Stimulated activated CD4-positive, alpha-beta T cell treated with anti-CD3 and anti-CD28 coated beads, Interleukin-1b, Interleukin-23, amount 100 ng/mL, for 48 hours (primary cell): ENCODE measurements at regions not wholly inside any gene's neighbourhood (a gene's known extent, or its start where the extent isn't known, plus 50 kb on each side); places are given as distances from the start of the nearest gene placed in this dataset.
"Not testable (repeated sequence)": the region's sequence is repeated elsewhere in the genome, so short reads cannot be mapped to it uniquely, and the experiment has no call there.

Experiments
- DNase-seq: peaks from one replicate; pipeline ENCODE4 v3.0.0-alpha.2; 2020

DNA sequence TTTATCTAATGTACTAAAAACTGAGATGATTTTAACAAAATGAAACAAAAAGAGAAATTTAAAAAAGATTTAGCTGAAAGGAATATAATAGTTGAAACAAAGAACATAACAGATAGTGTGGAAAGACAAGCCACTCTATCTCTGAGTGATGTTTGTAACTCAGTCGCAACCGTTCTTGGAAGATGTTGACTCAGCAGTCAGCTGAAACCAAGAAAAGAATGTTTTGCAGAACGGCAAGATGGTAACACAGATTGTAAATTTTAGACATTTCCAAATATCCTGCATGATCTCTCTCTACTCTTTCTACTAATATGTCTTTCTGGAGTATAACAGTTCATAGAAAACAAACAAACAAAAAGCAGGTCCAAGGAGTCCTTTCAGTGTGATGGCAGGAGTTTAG lies 746.1 kb upstream of the CDH6 start:
- no peak for DNase-seq

DNA sequence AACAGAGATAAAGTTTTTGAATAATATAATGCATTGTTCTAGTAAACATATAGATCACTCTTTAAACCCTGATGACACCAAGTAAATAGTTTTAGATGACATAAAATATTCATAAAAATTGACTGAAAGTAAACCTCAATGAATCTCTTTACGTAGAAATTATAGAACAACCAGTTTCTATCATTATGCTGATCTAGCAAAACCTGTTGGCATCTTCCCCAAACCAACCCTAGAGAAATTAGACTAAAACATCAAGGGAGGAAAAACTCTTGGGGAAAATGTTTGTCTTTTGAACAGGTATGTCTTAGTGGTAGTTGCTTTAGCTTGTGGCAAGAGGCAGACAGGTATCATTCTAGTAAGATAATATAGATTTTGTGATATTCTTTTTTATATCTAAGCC lies 747.0 kb upstream of the CDH6 start:
- DNase-seq: no peak

GRCh38 chr5:30438785-30439184 lies 754.7 kb upstream of the CDH6 start:
- no peak for DNase-seq

- no peak for DNase-seq
Observed at GRCh38 chr5:30436691-30437090, 756.8 kb upstream of the CDH6 start.

GRCh38 chr5:30428866-30429407 lies 764.5 kb upstream of the CDH6 start:
- not testable (repeated sequence) for DNase-seq

DNA sequence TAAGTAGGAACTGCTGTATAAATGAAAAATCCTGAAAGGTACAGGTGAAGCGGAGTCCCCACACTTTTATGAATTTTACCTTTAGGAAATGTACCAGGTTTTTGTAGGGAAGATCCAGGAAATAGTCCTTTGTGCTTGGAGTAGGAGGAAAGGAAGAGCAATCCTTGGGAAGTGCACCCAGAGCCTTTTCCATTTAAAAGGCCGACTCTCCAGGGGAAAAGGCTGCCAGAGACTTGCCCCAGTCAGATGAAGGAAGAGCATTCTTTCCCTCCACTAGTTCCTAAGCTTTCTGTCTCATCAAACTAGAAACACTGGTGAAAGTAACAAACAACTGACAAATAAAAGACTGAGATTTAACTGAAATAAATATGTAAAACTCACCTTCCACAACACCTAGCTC lies 779.4 kb upstream of the CDH6 start:
- no peak for DNase-seq

DNA sequence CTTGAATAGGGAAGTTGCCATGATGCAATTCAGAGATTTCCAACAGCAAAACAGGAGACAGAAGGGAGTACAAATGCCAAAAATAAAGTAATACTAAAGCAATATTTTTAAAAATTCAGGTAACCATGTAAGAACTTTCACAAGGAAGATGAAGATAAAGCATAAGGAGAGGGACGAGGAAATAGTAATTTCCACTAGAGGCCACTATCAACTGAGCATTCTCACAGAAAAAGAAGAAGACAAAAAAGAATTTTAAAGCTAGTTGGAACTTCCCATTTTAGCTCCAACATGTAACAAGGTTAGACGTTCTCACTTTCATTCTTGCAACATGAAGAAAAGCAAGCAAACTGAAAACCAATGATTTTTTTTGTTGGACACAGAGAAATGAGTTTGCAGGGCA lies 779.9 kb upstream of the CDH6 start:
- DNase-seq: no peak

DNA sequence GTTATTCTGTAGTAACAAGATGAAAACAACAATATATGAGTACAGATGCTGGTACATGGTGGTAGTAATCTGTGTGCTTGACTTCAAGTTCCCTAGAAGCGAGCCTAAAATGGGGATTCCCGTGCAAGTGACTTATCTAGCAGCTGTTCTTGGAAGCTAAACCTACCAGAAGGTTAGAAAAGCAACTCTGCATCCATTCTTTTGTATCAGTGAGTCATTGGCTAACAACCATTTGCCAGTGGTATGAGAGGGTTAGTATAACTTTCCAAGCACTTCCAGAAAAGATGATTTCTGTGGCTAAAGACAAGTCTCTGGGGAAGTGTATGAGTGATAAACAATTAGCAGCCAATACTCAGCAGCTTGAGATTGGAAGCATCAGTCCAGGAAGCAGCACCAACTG lies 787.7 kb upstream of the CDH6 start:
- DNase-seq: no peak

- no peak for DNase-seq
Observed at GRCh38 chr5:30401479-30402058, 791.9 kb upstream of the CDH6 start.

- DNase-seq: no peak
Observed at GRCh38 chr5:30398423-30398822, 795.1 kb upstream of the CDH6 start.

GRCh38 chr5:30392897-30393296 lies 800.6 kb upstream of the CDH6 start:
- DNase-seq: no peak

DNA sequence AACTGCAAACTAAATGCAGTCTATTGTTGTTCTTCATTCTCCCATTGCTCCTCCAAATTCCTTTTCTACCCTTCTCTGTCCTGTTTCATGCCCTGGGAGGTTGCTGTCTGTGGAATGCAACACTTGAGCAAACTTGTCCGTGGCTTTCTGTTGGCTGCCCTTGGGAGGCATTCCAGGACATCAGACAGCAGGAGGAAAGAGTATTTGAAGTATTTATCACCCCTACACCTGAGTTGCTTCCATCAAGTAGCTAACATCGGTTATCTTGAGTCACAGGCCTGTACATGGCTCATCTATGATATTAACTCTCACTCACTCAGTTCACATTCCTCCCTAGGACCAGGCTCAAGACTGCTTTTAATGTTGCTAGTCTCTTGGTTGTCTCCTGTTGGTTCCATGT lies 803.4 kb upstream of the CDH6 start:
- no peak for DNase-seq

DNA sequence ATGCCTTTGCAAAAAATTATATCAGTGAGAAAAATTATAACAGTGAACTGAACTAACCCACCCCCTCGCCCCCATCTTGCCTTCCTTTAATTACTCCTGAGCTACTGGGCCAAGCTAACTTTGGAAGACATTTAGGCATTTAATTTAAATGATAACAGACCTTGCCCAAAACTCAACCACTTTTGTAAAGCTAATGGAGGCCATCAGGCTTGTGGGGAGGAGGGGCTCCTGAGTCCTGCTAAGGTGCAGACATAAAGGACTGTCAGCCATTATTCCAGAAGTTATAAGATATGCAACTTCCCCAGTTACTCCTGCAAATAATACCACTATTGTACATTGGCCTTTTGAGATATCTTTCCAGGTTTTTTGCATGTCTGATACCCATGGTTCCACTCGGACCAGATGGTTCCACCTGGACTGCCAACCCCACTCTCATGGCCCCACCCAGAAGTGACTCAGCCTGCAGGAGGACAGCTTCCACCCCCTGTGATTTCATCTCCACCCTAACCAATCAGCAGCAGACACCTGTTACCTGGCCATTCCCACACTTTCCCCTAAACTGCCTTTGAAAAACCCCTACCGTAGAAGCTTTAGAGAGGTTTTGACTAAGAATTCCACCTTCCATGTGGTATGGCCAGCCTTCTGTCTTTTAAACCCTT lies 805.4 kb upstream of the CDH6 start:
- DNase-seq: no peak

DNA sequence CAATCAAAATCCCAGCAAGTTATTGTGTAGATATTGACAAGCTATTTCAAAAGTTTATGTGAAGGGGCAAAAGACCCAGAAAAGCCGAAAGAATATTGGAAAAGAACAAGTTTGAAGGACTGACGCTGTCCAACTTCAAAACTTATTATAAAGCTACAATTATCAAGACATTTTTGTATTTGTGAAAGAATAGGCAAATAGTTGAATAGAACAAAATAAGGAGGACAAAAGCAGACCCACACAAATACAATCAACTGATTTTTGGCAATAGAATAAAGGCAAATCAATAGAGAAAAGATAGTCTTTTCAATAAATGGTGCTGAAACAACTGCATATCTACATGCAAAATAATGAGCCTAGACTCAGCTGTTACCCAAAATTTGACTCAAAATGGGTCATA lies 807.7 kb upstream of the CDH6 start:
- no peak for DNase-seq

- DNase-seq: no peak
Observed at GRCh38 chr5:30384171-30384570, 809.3 kb upstream of the CDH6 start.

DNA sequence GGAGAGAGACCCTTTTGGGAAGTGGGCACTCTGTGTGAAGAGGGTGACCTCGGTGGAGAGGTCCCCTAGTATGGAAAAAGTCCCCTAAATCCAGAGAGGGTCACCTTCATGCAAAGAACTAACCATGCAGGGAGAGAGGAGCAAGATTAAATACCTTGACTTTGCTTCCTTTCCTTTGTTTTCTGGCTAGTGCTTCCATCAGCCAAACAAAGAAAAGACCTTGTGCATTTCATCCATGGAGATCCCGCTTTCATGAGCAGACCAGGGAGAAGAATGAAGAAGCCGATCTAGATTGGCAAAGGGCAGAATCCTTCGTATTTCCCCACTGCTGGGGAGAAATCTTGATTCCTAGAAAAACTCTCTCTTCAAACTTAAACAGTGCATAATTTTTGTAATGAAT lies 813.3 kb upstream of the CDH6 start:
- DNase-seq: no peak

DNA sequence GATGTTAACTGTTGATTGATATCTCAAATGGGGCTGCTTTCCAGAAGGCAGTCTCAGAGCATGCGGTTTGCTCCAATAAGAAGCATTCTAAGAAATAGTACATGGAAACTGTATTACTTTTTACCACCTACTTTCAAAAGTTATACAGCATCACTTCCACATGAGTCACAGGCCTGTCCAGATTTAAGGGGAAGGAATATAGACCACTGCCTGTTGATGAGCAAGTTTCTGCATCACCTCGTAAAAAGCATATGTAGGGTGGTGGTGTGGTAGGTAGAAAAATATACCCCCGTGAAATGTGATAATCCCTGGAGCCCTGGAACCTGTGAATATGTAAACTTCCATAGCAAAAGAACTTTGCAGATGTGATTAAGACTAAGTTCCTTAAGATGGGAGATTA lies 816.6 kb upstream of the CDH6 start:
- no peak for DNase-seq

DNA sequence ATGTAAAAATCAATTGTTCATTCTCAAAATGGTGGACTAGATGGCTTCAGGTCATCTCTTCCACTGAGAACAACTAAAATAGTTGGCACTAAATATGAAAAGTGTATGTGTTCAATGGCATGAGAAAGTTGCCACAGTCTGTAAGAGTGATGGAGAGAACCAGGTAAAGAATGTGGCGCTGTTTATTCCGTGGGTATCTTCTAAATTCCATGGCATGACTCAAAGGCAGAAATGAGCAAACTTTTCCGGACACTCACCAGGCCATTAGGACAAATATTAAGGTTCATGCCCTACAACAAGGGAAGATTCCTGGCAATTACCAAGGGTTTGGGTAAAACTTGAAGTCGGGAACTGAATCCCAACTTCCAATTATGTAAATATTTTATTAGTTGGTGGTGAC lies 825.4 kb upstream of the CDH6 start:
- no peak for DNase-seq

- not testable (repeated sequence) for DNase-seq
Observed at GRCh38 chr5:30365031-30365430, 828.5 kb upstream of the CDH6 start.

DNA sequence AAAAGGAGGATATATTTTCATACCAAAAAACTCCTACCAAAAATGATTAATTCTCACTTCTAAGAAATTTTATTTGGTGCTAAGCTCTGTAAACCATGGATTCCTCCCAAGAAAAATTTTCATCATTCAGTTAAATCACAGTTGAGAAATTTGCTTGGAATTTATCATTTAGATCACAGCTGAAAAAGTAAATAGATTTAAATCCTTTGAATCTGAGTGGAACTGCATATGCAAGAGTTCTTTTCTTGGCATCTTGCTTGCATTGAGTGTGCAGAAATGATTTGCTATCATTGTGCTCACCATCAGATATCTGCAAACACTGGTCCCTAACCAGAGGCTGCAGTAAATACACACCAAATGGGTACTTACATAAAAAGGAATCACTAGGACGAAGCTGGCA lies 836.1 kb upstream of the CDH6 start:
- no peak for DNase-seq

DNA sequence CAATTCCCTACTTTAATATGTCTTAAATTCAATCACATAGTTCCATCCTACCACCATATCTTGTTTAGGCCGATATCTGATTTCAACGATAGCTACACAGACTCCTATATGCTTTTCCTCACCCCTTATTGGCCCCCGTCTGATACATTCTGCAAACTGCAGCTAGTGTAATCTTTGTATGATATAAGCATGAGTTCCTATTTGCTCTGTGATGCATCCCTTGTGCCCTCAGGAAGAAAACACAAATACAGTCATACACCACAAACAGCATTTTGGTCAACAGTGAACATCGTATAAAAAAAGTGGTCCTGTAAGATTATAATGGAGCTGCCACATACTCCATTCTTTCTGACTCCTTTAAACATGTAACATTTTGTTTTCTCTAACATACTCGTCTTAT lies 837.8 kb upstream of the CDH6 start:
- DNase-seq: no peak

DNA sequence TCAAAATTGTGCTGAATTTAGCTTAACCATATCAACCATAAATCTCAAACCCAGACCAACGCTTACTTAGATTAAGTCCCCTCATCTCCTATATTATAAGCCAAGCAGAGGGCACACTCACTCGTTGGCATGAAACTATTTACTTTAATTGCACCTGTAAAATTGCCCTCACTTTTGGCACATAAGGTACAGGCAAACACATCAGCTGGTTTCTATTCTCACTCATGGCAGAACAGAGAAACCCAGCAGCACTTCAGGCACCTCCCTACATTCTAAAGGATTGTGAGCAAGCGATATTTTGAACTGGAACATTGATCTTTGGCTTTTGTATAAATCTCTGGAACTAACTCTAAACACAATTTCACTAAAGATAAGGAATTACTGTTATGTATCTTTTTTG lies 845.6 kb upstream of the CDH6 start:
- no peak for DNase-seq

DNA sequence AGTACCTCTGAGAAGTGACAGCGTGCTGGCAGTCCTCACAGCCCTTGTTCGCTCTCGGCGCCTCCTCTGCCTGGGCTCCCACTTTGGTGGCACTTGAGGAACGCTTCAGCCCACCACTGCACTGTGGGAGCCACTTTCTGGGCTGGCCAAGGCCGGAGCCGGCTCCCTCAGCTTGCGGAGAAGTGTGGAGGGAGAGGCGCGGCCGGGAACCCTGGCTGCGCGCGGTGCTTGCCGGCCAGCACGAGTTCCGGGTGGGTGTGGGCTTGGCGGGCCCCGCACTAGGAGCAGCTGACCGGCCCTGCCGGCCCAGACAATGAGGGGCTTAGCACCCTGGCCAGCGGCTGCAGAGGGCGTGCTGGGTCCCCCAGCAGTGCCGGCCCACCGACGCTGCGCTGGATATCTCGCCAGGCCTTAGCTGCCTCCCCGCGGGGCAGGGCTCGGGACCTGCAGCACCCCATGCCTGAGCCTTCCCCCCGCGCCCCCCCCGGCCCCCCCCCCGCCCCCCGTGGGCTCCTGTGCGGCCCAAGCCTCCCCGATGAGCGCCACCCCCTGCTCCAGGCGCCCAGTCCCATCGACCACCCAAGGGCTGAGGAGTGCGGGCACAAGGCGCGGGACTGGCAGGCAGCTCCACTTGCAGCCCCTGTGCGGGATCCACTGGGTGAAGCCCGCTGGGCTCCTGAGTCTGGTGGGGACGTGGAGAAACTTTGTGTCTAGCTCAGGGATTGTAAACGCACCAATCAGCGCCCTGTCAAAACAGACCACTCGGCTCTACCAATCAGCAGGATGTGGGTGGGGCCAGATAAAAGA lies 847.7 kb upstream of the CDH6 start:
- DNase-seq: not testable (repeated sequence)

DNA sequence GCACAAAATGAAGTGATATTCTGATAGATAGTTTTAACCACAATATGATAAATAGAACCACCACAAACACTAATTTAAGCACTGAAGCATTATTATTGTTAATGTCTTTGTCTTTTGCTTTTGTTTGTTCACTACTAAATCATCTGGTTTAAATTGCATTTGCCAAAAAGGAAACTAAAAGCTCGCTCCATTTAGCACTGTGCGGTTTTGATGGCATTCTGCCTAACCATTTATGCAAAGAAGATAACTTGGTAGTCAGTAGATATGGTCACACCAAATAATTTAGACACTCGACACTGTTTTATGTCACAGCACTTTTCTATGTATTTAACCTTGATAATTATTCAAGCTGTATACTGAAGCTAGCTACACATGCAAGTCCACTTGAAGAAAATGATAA lies 849.8 kb upstream of the CDH6 start:
- no peak for DNase-seq
